GM18951 (cell line): ENCODE measurements at regions not wholly inside any gene's neighbourhood (a gene's known extent, or its start where the extent isn't known, plus 50 kb on each side); places are given as distances from the start of the nearest gene placed in this dataset.

Experiments
- POLR2A ChIP-seq: IDR thresholded peaks from 4 replicates; pipeline ENCODE4 v1.6.1; 2011; ENCODE audit warnings: mild to moderate bottlenecking; ENCODE audit not compliant: insufficient read length, insufficient read depth; ENCODE audit errors: extremely low read depth
- in situ Hi-C: fragments of 300-500 bp; cut with MboI; formaldehyde crosslinking; loops from one replicate; pipeline ENCODE4 v1.12.0; 2022; ENCODE audit warnings: low sequenced_read_pairs, mixed read lengths, inconsistent platforms; ENCODE audit not compliant: unreplicated experiment

DNA sequence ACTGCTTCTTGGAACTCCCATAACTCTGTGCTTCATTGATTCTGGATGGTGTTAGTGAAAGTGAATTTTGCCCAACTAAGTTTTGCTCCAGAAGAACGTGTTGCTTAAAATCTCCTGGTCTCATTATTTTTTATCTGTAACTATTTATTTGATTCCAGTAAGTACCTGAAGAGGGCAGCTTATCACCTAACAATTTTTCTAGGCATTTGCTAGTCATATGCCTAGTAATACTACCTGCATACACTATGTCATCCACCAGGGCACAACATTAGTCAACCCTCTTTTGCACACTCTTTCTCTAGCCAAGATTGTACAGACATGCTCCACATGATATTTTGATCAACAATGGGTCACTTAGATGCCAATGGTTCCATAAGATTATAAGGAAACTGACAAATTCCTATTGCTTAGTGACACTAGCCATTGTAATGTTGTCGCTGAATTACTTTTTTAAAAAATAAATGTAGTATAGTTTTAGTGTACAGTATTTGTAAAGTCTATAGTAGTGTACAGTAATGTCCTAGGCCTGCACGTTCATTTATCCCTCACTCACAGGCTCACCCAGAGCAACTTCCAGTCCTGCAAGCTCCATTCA, 499.9 kb upstream of the AADAT start:
- no peak for TF ChIP-seq POLR2A
- in situ Hi-C loops: no loop called here

DNA sequence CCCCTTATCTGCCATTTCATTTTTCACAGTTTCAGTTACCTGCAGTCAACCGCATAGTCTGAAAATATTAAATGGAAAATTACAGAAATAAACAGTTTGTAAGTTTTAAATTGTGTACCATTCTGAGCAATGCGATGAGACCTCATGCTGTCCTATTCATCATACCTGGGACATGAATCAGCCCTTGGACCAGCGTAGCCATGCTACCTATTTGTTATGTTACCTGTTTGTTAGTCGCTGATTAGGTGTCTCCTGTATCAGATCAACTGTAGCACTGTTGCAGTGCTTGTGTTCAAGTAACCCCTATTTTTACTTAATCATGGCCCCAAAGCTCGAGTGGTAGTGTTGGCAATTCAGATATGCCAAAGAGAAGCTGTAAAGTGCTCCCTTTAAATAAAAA, 492.2 kb upstream of the AADAT start:
- TF ChIP-seq POLR2A: no peak

DNA sequence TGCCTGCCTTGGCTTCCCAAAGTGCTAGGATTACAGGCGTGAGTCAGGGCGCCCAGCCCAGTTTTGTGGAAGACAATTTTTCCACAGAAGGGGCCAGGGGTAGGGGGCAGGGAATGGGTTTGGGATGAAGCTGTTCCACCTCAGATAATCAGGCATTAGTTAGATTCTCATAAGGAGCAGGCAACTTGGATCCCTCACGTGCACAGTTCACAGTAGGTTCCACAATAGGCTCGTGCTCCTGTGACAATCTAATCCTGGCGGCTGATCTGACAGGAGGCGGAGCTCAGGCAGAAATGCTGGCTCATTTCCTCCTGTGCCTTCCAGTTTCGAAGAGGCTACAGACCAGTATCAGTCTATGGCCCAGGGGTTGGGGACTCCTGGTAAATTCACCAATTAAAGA, 491.6 kb upstream of the AADAT start:
- in situ Hi-C loops: no loop called here
- no peak for TF ChIP-seq POLR2A

More for the DNA sequence above, 492.2 kb upstream of the AADAT start:
- in situ Hi-C loops: no loop called here

DNA sequence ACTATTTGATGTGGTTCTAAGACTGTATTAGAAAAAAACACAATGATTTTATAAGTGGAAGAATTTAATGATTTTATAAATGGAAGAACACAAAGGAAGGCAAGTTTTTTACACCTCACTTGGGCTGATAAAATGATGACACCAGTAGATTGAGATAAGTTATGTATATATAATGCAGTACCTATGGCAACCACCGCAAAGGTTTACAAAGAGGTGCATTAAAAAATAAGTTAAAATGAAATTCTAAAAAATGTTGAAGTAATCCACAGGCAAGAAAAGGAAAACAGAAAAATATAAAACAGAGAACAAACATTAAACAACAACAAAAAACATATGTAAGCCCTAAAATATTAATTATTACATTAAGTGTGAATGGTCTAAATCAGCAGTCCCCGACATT, 490.9 kb upstream of the AADAT start:
- TF ChIP-seq POLR2A: no peak
- in situ Hi-C loops: no loop called here

DNA sequence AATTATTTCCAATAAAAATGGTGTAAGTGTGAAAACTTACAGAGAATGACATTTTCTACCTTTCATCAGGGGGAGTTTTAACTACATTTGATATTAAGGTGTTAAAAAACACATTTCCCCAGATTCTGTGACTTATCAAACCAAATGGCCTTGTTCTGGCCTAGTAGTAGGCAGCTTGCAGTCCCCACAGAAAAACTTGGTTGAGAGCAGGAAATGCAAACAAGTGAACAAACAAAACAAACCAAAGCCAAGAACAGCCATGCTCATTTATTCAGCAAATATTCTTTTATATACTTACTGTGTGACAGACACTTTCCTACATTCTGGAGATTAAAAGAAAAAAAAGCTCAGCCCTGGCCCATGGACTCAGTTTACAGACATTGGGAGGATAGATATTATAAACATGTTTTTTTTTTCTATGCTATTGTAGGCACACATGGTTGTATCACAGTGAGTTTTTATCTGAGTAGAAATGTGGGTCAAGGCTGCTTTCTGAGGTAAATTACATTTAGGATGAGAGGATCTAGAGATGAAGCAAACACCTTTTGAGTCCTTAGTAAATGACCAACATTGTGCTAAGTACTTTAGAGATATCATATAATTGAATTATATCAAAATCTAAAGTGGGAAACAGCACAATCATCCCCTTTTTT, 449.2 kb upstream of the AADAT start:
- in situ Hi-C loops: no loop called here
- no peak for TF ChIP-seq POLR2A

DNA sequence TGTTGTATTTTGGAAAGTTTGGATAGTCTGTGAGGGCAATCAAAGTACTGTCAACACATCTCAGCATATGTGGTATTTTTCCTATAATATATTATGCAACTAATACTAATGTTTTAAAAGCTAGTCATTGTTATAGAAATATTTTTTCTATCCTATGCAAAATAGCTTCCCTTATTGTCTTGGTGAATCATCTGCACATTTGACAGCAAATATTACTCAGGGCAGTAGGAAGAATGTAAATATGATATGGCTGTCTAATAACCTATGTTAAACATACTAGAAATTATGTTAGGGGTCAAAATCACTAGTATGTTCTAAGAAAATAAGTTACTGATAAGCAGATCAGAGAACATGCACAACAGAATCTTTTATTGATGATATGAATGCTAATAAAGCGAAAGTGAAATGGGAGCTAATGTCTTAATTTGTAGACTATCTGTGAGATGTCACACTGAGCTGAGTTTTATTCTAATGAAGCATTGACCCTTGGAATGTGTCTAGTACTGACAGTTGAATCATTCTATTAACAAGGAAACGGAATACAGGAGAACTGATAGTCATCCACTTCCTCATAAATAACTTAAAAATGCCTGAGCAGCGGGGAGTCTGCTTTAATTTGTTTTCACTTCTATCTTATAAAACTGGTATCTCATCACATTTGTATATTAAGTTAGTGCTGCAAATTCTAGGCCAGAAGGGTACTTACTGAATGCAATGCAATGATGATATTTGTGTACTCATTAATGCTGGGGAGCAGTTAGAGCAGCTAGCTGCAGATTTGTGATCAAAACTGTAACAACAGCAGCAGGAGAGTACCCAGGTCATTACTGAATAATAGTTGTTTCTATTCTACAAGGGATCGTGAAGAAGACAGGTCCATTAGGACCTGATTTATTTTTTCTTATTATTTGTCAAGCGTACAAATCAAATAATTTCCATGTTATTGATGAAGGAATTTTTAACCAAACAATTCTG, 440.3 kb upstream of the AADAT start:
- no peak for TF ChIP-seq POLR2A
- in situ Hi-C loops: no loop called here

DNA sequence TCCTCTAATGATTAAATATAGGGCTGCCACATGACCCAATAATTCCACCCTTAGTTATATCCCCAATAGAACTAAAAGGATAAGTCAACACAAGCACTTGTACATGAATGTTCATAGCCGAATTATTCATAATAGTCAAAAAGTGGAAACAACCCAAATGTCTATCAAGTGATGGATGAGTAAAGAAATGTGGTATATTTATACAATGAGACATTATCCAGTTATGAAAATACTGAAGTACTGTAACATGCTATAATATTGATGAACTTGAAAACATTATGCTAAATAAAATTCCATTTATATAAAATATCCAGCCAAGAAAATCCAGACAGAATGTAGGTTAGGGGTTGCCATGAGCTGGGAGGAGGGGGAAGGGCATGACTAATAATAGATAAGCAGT, 436.7 kb upstream of the AADAT start:
- TF ChIP-seq POLR2A: no peak
- in situ Hi-C loops: no loop called here

DNA sequence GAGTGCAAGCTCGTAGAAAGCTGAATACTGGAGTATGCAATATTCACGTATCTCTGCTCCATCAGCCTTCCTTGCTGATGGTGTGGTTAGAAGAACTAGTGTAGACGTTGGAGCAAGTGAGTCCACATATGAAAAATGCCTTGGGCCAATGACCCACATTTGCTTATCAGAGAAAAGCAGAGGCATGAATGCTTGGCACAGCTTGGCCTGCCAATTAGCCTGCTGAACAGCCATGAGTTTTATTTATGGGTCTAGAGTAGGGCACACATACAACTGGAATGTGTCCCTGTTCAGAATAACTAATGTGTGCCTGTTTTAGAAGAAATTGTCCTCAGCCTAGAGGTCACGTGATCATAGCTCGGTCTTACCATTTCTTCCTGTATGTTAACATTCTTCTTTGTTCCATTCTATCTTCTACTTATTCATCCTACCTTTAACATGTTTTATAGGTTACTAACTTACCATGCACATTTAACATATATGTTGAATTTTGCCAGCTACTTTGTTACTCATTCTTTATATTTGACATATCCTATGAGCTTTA, 432.7 kb upstream of the AADAT start:
- no peak for TF ChIP-seq POLR2A
- in situ Hi-C loops: no loop called here

DNA sequence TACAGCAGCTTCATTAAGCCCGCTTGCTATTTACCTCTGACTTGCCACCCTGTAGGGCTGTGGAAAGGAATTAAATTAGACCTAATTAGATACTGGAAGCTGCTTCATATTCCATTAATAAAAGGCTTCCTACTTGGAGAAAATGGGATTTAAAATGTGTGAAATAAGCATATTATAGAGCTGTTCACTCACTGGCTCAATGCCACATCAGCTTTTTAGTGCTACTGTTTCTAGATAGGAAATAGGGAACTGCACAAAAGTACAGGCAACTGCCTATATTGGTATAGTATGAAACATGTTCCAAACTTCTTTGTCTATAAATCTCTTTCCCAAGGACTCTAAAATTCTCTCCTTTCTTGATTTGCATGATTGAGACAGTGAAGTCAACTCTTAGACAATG, 407.9 kb upstream of the AADAT start:
- in situ Hi-C loops: no loop called here
- no peak for TF ChIP-seq POLR2A

DNA sequence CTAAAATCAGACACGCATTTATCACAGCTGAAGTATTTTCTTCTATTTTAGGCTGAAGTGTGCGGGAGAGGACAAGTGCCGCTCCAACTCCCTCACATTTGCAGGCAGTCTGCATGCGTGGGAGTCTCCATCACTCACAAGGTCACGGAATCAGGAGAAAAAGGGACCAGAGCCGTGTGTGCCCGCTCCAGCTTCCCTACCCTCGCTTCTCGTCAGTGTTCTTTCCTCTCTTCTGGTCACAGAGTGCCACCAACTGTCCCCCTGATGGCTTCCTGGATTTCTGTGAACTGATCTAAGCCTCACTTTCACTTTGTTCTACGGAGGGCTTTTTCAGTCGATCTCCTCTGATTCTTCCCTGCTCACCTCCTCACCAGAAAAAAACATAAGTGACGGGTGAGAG, 407.4 kb upstream of the AADAT start:
- in situ Hi-C loops: no loop called here
- TF ChIP-seq POLR2A: no peak

DNA sequence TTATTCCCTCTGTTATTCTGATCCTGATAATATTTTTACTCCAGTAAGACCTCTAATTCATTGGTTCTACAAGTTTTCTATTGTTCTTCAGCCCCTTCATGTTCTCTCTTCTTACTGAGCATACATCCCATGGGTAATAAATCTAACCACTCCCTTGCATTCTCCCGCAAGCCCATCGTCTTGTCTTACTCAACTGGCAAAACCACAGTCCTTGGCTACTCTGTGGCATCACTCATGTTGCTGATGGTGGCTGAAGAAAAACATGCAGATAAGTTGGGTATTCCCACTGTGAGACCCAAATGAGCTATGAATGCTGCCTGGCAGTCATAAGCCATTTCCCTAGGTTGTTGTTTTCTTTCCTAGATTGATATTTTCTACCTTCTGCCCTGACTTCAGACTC, 402.2 kb upstream of the AADAT start:
- TF ChIP-seq POLR2A: no peak

DNA sequence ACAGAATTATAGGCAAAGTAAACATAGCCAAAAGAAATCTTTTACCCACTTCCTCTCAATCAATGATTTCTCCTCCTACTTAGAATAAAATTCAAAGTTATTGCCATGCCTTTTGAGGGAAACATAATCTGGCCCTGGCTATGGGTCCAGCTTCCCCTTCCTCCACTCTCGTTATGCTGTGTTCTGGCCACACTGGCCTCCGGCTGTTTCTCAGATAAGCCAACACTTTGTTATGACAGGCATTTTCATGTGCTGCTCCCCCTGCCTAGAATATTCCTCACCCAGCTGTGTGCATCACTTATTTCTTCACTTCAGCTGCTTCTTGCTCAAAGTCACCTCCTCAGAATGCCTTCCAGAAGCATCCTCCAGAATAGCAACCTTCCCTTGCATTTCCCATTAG, 386.6 kb upstream of the AADAT start:
- in situ Hi-C loops: no loop called here
- no peak for TF ChIP-seq POLR2A

More for the DNA sequence above, 402.2 kb upstream of the AADAT start:
- in situ Hi-C loops: no loop called here

DNA sequence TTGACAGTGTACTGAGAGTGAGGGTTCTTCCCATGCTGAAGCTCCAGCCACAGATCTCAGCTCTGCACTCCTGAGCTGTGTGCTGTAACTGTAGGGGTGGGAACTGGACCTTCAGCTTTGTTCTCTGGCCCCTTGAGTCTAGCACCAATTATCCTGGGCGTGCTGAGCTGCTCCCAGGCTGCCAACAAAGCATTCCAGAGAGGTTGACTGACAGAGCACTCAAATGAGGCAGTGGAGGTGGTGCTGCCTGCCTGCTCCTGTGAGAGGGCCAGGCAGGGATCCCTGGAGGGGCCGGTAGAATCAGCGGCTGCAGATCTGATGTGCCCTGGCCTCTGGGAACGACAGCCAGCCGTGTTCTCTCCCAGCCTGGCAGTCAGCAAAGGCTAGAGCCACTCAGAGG, 375.7 kb upstream of the AADAT start:
- no peak for TF ChIP-seq POLR2A
- in situ Hi-C loops: no loop called here
